AG09309 (cell line): ENCODE measurements at regions not wholly inside any gene's neighbourhood (a gene's known extent, or its start where the extent isn't known, plus 50 kb on each side); places are given as distances from the start of the nearest gene placed in this dataset.

Experiments
- DNase-seq: peaks from one replicate; pipeline ENCODE4 v3.0.0-alpha.2; 2010; ENCODE audit warnings: low read depth
- H3K4me3 ChIP-seq: 2 replicates; pipeline ENCODE4 v1.5.1; 2011; ENCODE audit warnings: mild to moderate bottlenecking, low read depth, low read length, moderate library complexity; ENCODE audit not compliant: control insufficient read depth
- CTCF ChIP-seq: IDR thresholded peaks from 2 replicates; pipeline ENCODE4 v1.5.1; 2011; ENCODE audit warnings: mild to moderate bottlenecking, low read depth, low read length, inconsistent platforms; ENCODE audit not compliant: insufficient read depth, control insufficient read depth; ENCODE audit errors: missing control alignments

GRCh38 chr13:80224468-80224867 is 116.5 kb downstream of the SPRY2 start:
- no peak for DNase-seq
- H3K4me3 ChIP-seq, result no peak overlapping the region
- no peak for TF ChIP-seq CTCF

- no peak for DNase-seq
- TF ChIP-seq CTCF, result no peak
- H3K4me3 ChIP-seq, result no peak overlapping the region
Observed at GRCh38 chr13:80217614-80218456, 123.1 kb downstream of the SPRY2 start.

GRCh38 chr13:80215368-80215767 is 125.6 kb downstream of the SPRY2 start:
- no peak for TF ChIP-seq CTCF
- DNase-seq, result no peak
- no peak overlapping the region for H3K4me3 ChIP-seq

- DNase-seq, result no peak
- TF ChIP-seq CTCF, result no peak
- H3K4me3 ChIP-seq, result no peak overlapping the region
Observed at GRCh38 chr13:80214521-80214991, 126.4 kb downstream of the SPRY2 start.

- DNase-seq, result no peak
- no peak overlapping the region for H3K4me3 ChIP-seq
- TF ChIP-seq CTCF, result no peak
Observed at GRCh38 chr13:80214050-80214449, 126.9 kb downstream of the SPRY2 start.

GRCh38 chr13:80213201-80213600 is 127.7 kb downstream of the SPRY2 start:
- H3K4me3 ChIP-seq, result no peak overlapping the region
- TF ChIP-seq CTCF, result no peak
- DNase-seq, result no peak
